ENCODE measurements at regions not wholly inside any gene's neighbourhood (a gene's known extent, or its start where the extent isn't known, plus 50 kb on each side); places are given as distances from the start of the nearest gene placed in this dataset.

- TF ChIP-seq CTCF (IDR thresholded peaks at IDR 0.05) (no peak), POLR2A (IDR thresholded peaks at IDR 0.05) (no peak), POLR2AphosphoS5 (IDR thresholded peaks at IDR 0.05) (no peak)
These were observed 145.5 kb downstream of the C16orf95 start for GRCh38 chr16:87171723-87172122.
